A549 (cell line): ENCODE measurements at regions not wholly inside any gene's neighbourhood (a gene's known extent, or its start where the extent isn't known, plus 50 kb on each side); places are given as distances from the start of the nearest gene placed in this dataset.

Experiments
- ATAC-seq, 2 experiments: fragments of 200-7000 bp in 1 of 2; fragments of >200 bp in 1 of 2; cut with Nextera tagmentation in 1 of 2; cut with Tn5 transposase in 1 of 2; 3 replicates each; pipeline versions ENCODE4 v1.8.0 to v1.9.1; 2018 to 2020; ENCODE audit warnings: mild to moderate bottlenecking in 1 of 2, moderate library complexity in 1 of 2
- CTCF ChIA-PET: fragments of 300-600 bp; sonication (Branson Sonifier 250); formaldehyde crosslinking; extraction: SDS; loops from one replicate; lab custom pipeline; 2021; ENCODE audit warnings: antibody characterized with exemption, inconsistent platforms; lab: Yijun Ruan, JAX
- POLR2A ChIA-PET: fragments of 350-600 bp; formaldehyde crosslinking; extraction: SDS; loops from one replicate; lab custom pipeline; 2021; ENCODE audit warnings: antibody characterized with exemption, inconsistent platforms; lab: Yijun Ruan, JAX
- DNase-seq, 2 experiments: peaks; one replicate each; pipeline versions ENCODE4 v3.0.0 to v3.0.0-alpha.2; 2011 to 2016; ENCODE audit warnings: low read depth in 1 of 2, low spot score in 1 of 2
- FAIRE-seq: peaks from 2 replicates; lab custom pipeline; 2011; peaks lifted over from hg19 to GRCh38; lab: Jason Lieb, UNC
- H3K27ac ChIP-seq, 2 experiments: fragments of >200 bp; sonication (Bioruptor Twin); formaldehyde crosslinking; 3 replicates each; pipeline ENCODE4 v1.5.1; 2016 to 2017
- H3K4me1 ChIP-seq: fragments of >200 bp; sonication (Bioruptor Twin); formaldehyde crosslinking; 3 replicates; pipeline ENCODE4 v1.6.1; 2016
- H3K4me2 ChIP-seq: fragments of >200 bp; sonication (Bioruptor Twin); formaldehyde crosslinking; 3 replicates; pipeline ENCODE4 v1.6.1; 2016
- H3K4me3 ChIP-seq: fragments of >200 bp; sonication (Bioruptor Twin); formaldehyde crosslinking; 3 replicates; pipeline ENCODE4 v1.5.1; 2016
- H3K9me3 ChIP-seq: fragments of >200 bp; sonication (Bioruptor Twin); formaldehyde crosslinking; 3 replicates; pipeline ENCODE4 v1.6.1; 2016
- BHLHE40 ChIP-seq: IDR thresholded peaks from 2 replicates; pipeline ENCODE4 v1.6.1; 2012; ENCODE audit warnings: low read depth, low read length, inconsistent platforms
- CEBPB ChIP-seq, 2 experiments: fragments of >200 bp in 1 of 2; sonication (Bioruptor Twin) in 1 of 2; formaldehyde crosslinking in 1 of 2; IDR thresholded peaks; 2 replicates each; pipeline ENCODE4 v1.6.1; 2012 to 2016
- CTCF ChIP-seq: fragments of >200 bp; sonication (Bioruptor Twin); formaldehyde crosslinking; IDR thresholded peaks from 3 replicates; pipeline ENCODE4 v1.5.1; 2016
- ESRRA ChIP-seq: fragments of 150-350 bp; IDR thresholded peaks from 2 replicates; pipeline ENCODE4 v1.6.1; 2014; ENCODE audit warnings: mild to moderate bottlenecking, low read length, borderline replicate concordance
- FOSB ChIP-seq: fragments of 250-450 bp; sonication (Bioruptor Pico); IDR thresholded peaks from 2 replicates; pipeline ENCODE4 v1.5.0; 2020; ENCODE audit warnings: mild to moderate bottlenecking, moderate library complexity
- FOSL2 ChIP-seq, 2 experiments: fragments of 450-650 bp in 1 of 2; fragments of >200 bp in 1 of 2; sonication (Bioruptor Twin) in 1 of 2; formaldehyde crosslinking; IDR thresholded peaks; 2 replicates each; pipeline versions ENCODE4 v1.5.0 to v1.6.1; 2016 to 2020; ENCODE audit warnings: mild to moderate bottlenecking in 1 of 2, moderate library complexity in 1 of 2
- FOXS1 ChIP-seq: fragments of 250-450 bp; sonication (Bioruptor Pico); IDR thresholded peaks from 2 replicates; pipeline ENCODE4 v1.5.0; 2020; ENCODE audit warnings: mild to moderate bottlenecking, moderate library complexity
- HDAC2 ChIP-seq: fragments of 200-600 bp; sonication (generic); IDR thresholded peaks from 2 replicates; pipeline ENCODE4 v1.6.1; 2016
- HES2 ChIP-seq: fragments of >200 bp; sonication (Bioruptor Twin); formaldehyde crosslinking; IDR thresholded peaks from 2 replicates; pipeline ENCODE4 v1.6.1; 2016
- HEYL ChIP-seq: fragments of 250-450 bp; sonication (Bioruptor Pico); IDR thresholded peaks from 2 replicates; pipeline ENCODE4 v1.8.0; 2021; ENCODE audit warnings: mild to moderate bottlenecking, moderate library complexity
- HMGXB4 ChIP-seq: fragments of 250-450 bp; sonication (Bioruptor Pico); IDR thresholded peaks from 2 replicates; pipeline ENCODE4 v1.5.0; 2021; ENCODE audit warnings: mild to moderate bottlenecking, moderate library complexity, borderline replicate concordance
- HOXB5 ChIP-seq: fragments of 250-450 bp; sonication (Bioruptor Pico); IDR thresholded peaks from 2 replicates; pipeline ENCODE4 v1.5.0; 2020; ENCODE audit warnings: mild to moderate bottlenecking, moderate library complexity
- JUN ChIP-seq, 2 experiments: fragments of >200 bp; sonication (Bioruptor Twin); formaldehyde crosslinking; IDR thresholded peaks; 2 replicates in 1 of 2; 3 replicates in 1 of 2; pipeline ENCODE4 v1.6.1; 2016 to 2017
- JUNB ChIP-seq: fragments of >200 bp; sonication (Bioruptor Twin); formaldehyde crosslinking; IDR thresholded peaks from 2 replicates; pipeline ENCODE4 v1.6.1; 2016
- KDM5A ChIP-seq: fragments of 200-600 bp; sonication (generic); IDR thresholded peaks from 2 replicates; pipeline ENCODE4 v1.6.1; 2016; ENCODE audit warnings: antibody characterized with exemption, mild to moderate bottlenecking
- MAFK ChIP-seq: fragments of 450-650 bp; IDR thresholded peaks from 2 replicates; pipeline ENCODE4 v1.6.1; 2014; ENCODE audit not compliant: partially characterized antibody
- NPAS2 ChIP-seq: fragments of 250-450 bp; sonication (Bioruptor Pico); IDR thresholded peaks from 2 replicates; pipeline ENCODE4 v1.8.0; 2022; ENCODE audit warnings: mild to moderate bottlenecking, moderate library complexity, borderline replicate concordance
- NR3C1 ChIP-seq: fragments of >200 bp; sonication (Bioruptor Twin); formaldehyde crosslinking; IDR thresholded peaks from 3 replicates; pipeline ENCODE4 v1.6.1; 2017
- PBX3 ChIP-seq: IDR thresholded peaks from 2 replicates; pipeline ENCODE4 v1.6.1; 2012
- POLR2AphosphoS2 ChIP-seq: conservative IDR thresholded peaks from 2 replicates; pipeline ENCODE4 v1.6.1; 2012; ENCODE audit warnings: low read length, improper control_type of control experiment, inconsistent platforms
- RAD21 ChIP-seq, 2 experiments: fragments of >200 bp in 1 of 2; sonication (Bioruptor Twin) in 1 of 2; formaldehyde crosslinking in 1 of 2; IDR thresholded peaks in 1 of 2; conservative IDR thresholded peaks in 1 of 2; 2 replicates in 1 of 2; 3 replicates in 1 of 2; pipeline ENCODE4 v1.6.1; 2012 to 2018; ENCODE audit warnings: inconsistent platforms in 1 of 2
- RARB ChIP-seq: fragments of 250-450 bp; sonication (Bioruptor Pico); IDR thresholded peaks from 2 replicates; pipeline ENCODE4 v1.8.0; 2021; ENCODE audit warnings: mild to moderate bottlenecking, moderate library complexity
- REST ChIP-seq: fragments of 200-600 bp; sonication (generic); IDR thresholded peaks from 2 replicates; pipeline ENCODE4 v1.6.1; 2016; ENCODE audit warnings: antibody characterized with exemption, mild to moderate bottlenecking, moderate library complexity
- SMC3 ChIP-seq: fragments of >200 bp; sonication (Bioruptor Twin); formaldehyde crosslinking; IDR thresholded peaks from 3 replicates; pipeline ENCODE4 v1.6.1; 2018; ENCODE audit warnings: inconsistent platforms
- TFCP2L1 ChIP-seq: fragments of 250-450 bp; sonication (Bioruptor Pico); IDR thresholded peaks from 2 replicates; pipeline ENCODE4 v1.5.0; 2021; ENCODE audit warnings: mild to moderate bottlenecking
- ZC3H11A ChIP-seq: fragments of 450-650 bp; IDR thresholded peaks from 2 replicates; pipeline ENCODE4 v1.6.1; 2014; ENCODE audit warnings: antibody characterized with exemption, mild to moderate bottlenecking
- WGBS: methylation state at CpG from one replicate; pipeline ENCODE4 v1.1.6; 2017; ENCODE audit errors: missing lambda C conversion rate; 5-methylcytosine and 5-hydroxymethylcytosine counted together

GRCh38 chr7:46932676-46933424 is 649.1 kb downstream of the TNS3 start:
- FAIRE-seq, result no peak
- H3K4me3 ChIP-seq, result no peak overlapping the region
- peak in 1 of 2 experiments; percentile 11 for DNase-seq
- peaks cover 40% of the 10 kb centered on the region for H3K4me1 ChIP-seq
- no peak for ATAC-seq
- H3K27ac ChIP-seq, result peak overlapping the region; percentile 5 to 70; a peak in 4 of 6 replicates
- TF ChIP-seq HMGXB4 (CRISPR knock-in tag) (no peak), CEBPB (IDR thresholded peaks at IDR 0.05) (peak; percentile 29 to 52; a peak in 2 of 4 replicates)
- TF ChIP-seq, all 56 proteins: peak for 1
- WGBS, result 68% methylated on average over 7 of the region's 7 CpGs
- Histone ChIP-seq H3K4me2 (no peak overlapping the region), H3K9me3 (no peaks in the 10 kb centered on the region)
- ChIA-PET CTCF (interaction anchor here (0.7 to 1.3 kb wide), 3 partner anchors 24 to 1009 kb away, joined by 3 read pairs; no protein-coding TSS in a partner anchor), POLR2A (no interaction called here)

GRCh38 chr7:46932306-46932675 is 649.6 kb downstream of the TNS3 start:
- ChIA-PET CTCF (interaction anchor here (0.7 kb wide), 1 partner anchor 169 kb away, joined by 3 read pairs; no protein-coding TSS in a partner anchor), POLR2A (no interaction called here)
- ATAC-seq (no peak), FAIRE-seq (no peak), DNase-seq (no peak)
- WGBS, result 19% methylated on average over 1 of the region's 1 CpG
- H3K4me2 ChIP-seq, result no peak overlapping the region
- H3K4me1 ChIP-seq, result peaks cover 40% of the 10 kb centered on the region
- no peaks in the 10 kb centered on the region for H3K9me3 ChIP-seq
- TF ChIP-seq NR3C1, result no peak
- TF ChIP-seq ZC3H11A, result no peak
- TF ChIP-seq JUN (IDR thresholded peaks at IDR 0.05), result no peak
- TF ChIP-seq NPAS2 (CRISPR knock-in tag), result no peak
- no peak for TF ChIP-seq MAFK
- TF ChIP-seq SMC3, result no peak
- TF ChIP-seq FOSB (CRISPR knock-in tag), result no peak
- TF ChIP-seq RARB (CRISPR knock-in tag), result no peak
- TF ChIP-seq ESRRA, result no peak
- TF ChIP-seq HEYL, result no peak
- TF ChIP-seq KDM5A, result no peak
- no peak for TF ChIP-seq HOXB5 (CRISPR knock-in tag)
- no peak for TF ChIP-seq FOXS1 (CRISPR knock-in tag)
- no peak for TF ChIP-seq POLR2AphosphoS2
- TF ChIP-seq HES2, result no peak
- TF ChIP-seq TFCP2L1 (CRISPR knock-in tag), result no peak
- no peak overlapping the region for H3K4me3 ChIP-seq
- H3K27ac ChIP-seq, result peak overlapping the region; percentile 5 to 70; a peak in 4 of 6 replicates

GRCh38 chr7:46930366-46930765 is 651.5 kb downstream of the TNS3 start:
- H3K4me2 ChIP-seq, result peak overlapping the region; percentile 56
- ATAC-seq, result peak; percentile 91 to 100
- POLR2A ChIA-PET, result no interaction called here
- TF ChIP-seq FOSB (CRISPR knock-in tag) (no peak), REST (no peak), PBX3 (no peak), MAFK (no peak), HDAC2 (no peak), RAD21 (conservative IDR thresholded peaks at IDR 0.05 in 1 of 2, IDR thresholded peaks at IDR 0.05 in 1 of 2) (peak in 1 of 2 experiments; percentile 11; a peak in 1 of 5 replicates), JUNB (peak; percentile 67), CTCF (no peak), BHLHE40 (no peak), FOSL2 (IDR thresholded peaks at IDR 0.05) (peak; percentile 74), FOSL2 (CRISPR knock-in tag; IDR thresholded peaks at IDR 0.05) (peak; percentile 77)

More at GRCh38 chr7:46930366-46930765, 651.5 kb downstream of the TNS3 start:
- 12% methylated on average over 3 of the region's 3 CpGs for WGBS
- no peak overlapping the region for H3K4me3 ChIP-seq
- peak overlapping the region; percentile 59 to 79 for H3K27ac ChIP-seq
- H3K9me3 ChIP-seq, result 0 out of 3 replicates have a peak, but pooled peaks cover 2% of the 10 kb centered on the region
- DNase-seq (peak; percentile 54 to 73), FAIRE-seq (peak; percentile 43)
- H3K4me1 ChIP-seq, result peaks cover 40% of the 10 kb centered on the region
- CTCF ChIA-PET, result no interaction called here
